ENCODE measurements at regions not wholly inside any gene's neighbourhood (a gene's known extent, or its start where the extent isn't known, plus 50 kb on each side); places are given as distances from the start of the nearest gene placed in this dataset.

DNA sequence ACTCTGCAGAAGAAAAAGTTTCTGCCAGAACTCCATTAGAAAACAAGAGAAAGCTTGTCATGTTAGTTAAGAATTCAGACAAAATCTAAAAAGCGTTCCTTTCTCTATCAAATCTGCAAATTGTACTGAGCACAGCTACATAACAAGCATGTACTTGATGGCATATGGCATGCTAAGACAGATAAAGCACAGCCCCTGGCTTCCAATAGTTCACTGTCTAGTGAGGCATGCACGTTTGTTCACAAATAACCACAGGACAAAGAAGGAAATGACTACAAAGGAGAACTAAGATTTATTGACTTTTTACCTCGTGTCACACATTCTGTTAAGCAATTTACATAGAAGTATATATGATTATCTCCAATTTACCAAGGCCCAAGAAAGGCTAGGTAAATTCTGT is 518.2 kb upstream of the TLE4 start:
- H3K79me2 ChIP-seq (ENCODE audit: insufficient read depth, low read depth): no peaks in the 10 kb centered on the region
- no peak overlapping the region for H2AFZ ChIP-seq (ENCODE audit: low read depth)
- TF ChIP-seq, protein P1, sequence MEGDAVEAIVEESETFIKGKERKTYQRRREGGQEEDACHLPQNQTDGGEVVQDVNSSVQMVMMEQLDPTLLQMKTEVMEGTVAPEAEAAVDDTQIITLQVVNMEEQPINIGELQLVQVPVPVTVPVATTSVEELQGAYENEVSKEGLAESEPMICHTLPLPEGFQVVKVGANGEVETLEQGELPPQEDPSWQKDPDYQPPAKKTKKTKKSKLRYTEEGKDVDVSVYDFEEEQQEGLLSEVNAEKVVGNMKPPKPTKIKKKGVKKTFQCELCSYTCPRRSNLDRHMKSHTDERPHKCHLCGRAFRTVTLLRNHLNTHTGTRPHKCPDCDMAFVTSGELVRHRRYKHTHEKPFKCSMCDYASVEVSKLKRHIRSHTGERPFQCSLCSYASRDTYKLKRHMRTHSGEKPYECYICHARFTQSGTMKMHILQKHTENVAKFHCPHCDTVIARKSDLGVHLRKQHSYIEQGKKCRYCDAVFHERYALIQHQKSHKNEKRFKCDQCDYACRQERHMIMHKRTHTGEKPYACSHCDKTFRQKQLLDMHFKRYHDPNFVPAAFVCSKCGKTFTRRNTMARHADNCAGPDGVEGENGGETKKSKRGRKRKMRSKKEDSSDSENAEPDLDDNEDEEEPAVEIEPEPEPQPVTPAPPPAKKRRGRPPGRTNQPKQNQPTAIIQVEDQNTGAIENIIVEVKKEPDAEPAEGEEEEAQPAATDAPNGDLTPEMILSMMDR (conservative IDR thresholded peaks at IDR 0.05; ENCODE audit: low read depth, low read length): no peak
- no peaks in the 10 kb centered on the region for H3K27me3 ChIP-seq (ENCODE audit: insufficient read depth, low read depth)
- H3K9ac ChIP-seq: no peak overlapping the region
- no peak overlapping the region for H3K4me3 ChIP-seq (IDR thresholded peaks at IDR 0.05; ENCODE audit: insufficient read depth, low read depth, low read length)
- no peak overlapping the region for H3K27ac ChIP-seq
- H3K36me3 ChIP-seq (ENCODE audit: insufficient read depth): no peaks in the 10 kb centered on the region
- H4K20me1 ChIP-seq (ENCODE audit: insufficient read depth): no peaks in the 10 kb centered on the region
- H3K4me1 ChIP-seq (ENCODE audit: low read depth, poor library complexity, severe bottlenecking): no peaks in the 10 kb centered on the region
- H3K4me2 ChIP-seq: no peak overlapping the region

DNA sequence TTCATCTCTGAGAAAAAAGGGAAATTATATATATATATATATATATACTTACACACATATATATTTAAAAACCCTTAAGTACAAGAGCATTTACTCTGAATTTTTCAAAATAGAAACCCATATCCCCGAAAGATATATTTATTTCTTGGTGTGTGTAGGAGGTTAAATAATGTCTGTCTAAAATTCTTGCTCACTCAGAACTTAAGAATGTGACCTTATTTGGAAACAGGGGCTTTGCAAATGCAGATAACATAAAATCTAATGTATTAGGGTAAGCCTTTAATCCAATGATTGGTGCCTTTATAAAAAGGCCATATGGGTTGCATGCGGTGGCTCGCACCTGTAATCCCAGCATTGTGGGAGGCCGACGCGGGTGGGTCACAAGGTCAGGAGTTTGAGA is 517.3 kb upstream of the TLE4 start:
- Histone ChIP-seq H3K4me1 (ENCODE audit: low read depth, poor library complexity, severe bottlenecking) (no peaks in the 10 kb centered on the region), H3K27me3 (ENCODE audit: insufficient read depth, low read depth) (no peaks in the 10 kb centered on the region), H3K36me3 (ENCODE audit: insufficient read depth) (no peaks in the 10 kb centered on the region), H3K9ac (no peak overlapping the region), H2AFZ (ENCODE audit: low read depth) (no peak overlapping the region), H4K20me1 (ENCODE audit: insufficient read depth) (no peaks in the 10 kb centered on the region), H3K4me3 (IDR thresholded peaks at IDR 0.05; ENCODE audit: insufficient read depth, low read depth, low read length) (no peak overlapping the region), H3K79me2 (ENCODE audit: insufficient read depth, low read depth) (no peaks in the 10 kb centered on the region), H3K27ac (no peak overlapping the region), H3K4me2 (no peak overlapping the region)
- TF ChIP-seq, protein P1 (conservative IDR thresholded peaks at IDR 0.05; ENCODE audit: low read depth, low read length): no peak

- no peak overlapping the region for H3K4me2 ChIP-seq
- no peaks in the 10 kb centered on the region for H3K36me3 ChIP-seq (ENCODE audit: insufficient read depth)
- no peak overlapping the region for H3K9ac ChIP-seq
- H3K79me2 ChIP-seq (ENCODE audit: insufficient read depth, low read depth): no peaks in the 10 kb centered on the region
- H3K27ac ChIP-seq: no peak overlapping the region
- TF ChIP-seq, protein P1 (conservative IDR thresholded peaks at IDR 0.05; ENCODE audit: low read depth, low read length): no peak
- no peak overlapping the region for H2AFZ ChIP-seq (ENCODE audit: low read depth)
- no peaks in the 10 kb centered on the region for H3K4me1 ChIP-seq (ENCODE audit: low read depth, poor library complexity, severe bottlenecking)
- H3K4me3 ChIP-seq (IDR thresholded peaks at IDR 0.05; ENCODE audit: insufficient read depth, low read depth, low read length): no peak overlapping the region
- no peaks in the 10 kb centered on the region for H3K27me3 ChIP-seq (ENCODE audit: insufficient read depth, low read depth)
- H4K20me1 ChIP-seq (ENCODE audit: insufficient read depth): no peaks in the 10 kb centered on the region
Observed at GRCh38 chr9:79056041-79056440, 515.7 kb upstream of the TLE4 start.

DNA sequence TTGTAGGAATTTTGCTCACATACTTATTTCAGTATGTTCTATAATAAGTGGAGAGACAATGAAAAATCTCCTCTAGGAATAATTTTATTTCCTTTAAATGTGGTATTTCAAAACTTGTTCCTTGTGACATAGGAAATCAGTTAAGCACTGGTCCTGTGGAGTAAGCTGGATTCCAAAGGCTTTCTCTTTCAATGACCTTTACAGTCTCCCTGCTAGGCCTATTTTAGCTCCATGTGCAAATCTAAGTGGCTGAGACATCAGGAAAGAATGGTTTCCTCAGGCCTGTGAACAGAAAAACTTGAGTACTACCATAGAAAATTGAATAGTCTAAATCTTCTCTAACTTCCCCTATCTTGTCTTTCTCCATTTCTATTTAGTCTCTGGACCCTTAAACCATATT is 514.2 kb upstream of the TLE4 start:
- Histone ChIP-seq H3K27me3 (ENCODE audit: insufficient read depth, low read depth) (no peaks in the 10 kb centered on the region), H3K27ac (no peak overlapping the region), H3K79me2 (ENCODE audit: insufficient read depth, low read depth) (no peaks in the 10 kb centered on the region), H3K4me2 (no peak overlapping the region), H3K4me3 (IDR thresholded peaks at IDR 0.05; ENCODE audit: insufficient read depth, low read depth, low read length) (no peak overlapping the region), H3K4me1 (ENCODE audit: low read depth, poor library complexity, severe bottlenecking) (no peaks in the 10 kb centered on the region), H2AFZ (ENCODE audit: low read depth) (no peak overlapping the region), H4K20me1 (ENCODE audit: insufficient read depth) (no peaks in the 10 kb centered on the region), H3K9ac (no peak overlapping the region), H3K36me3 (ENCODE audit: insufficient read depth) (no peaks in the 10 kb centered on the region)
- TF ChIP-seq, protein P1 (conservative IDR thresholded peaks at IDR 0.05; ENCODE audit: low read depth, low read length): no peak

- Histone ChIP-seq H4K20me1 (ENCODE audit: insufficient read depth) (no peaks in the 10 kb centered on the region), H3K79me2 (ENCODE audit: insufficient read depth, low read depth) (no peaks in the 10 kb centered on the region), H3K36me3 (ENCODE audit: insufficient read depth) (no peaks in the 10 kb centered on the region), H3K27me3 (ENCODE audit: insufficient read depth, low read depth) (no peaks in the 10 kb centered on the region), H3K4me3 (IDR thresholded peaks at IDR 0.05; ENCODE audit: insufficient read depth, low read depth, low read length) (no peak overlapping the region), H3K27ac (no peak overlapping the region), H3K4me1 (ENCODE audit: low read depth, poor library complexity, severe bottlenecking) (no peaks in the 10 kb centered on the region), H2AFZ (ENCODE audit: low read depth) (no peak overlapping the region), H3K9ac (no peak overlapping the region), H3K4me2 (no peak overlapping the region)
- TF ChIP-seq, protein P1 (conservative IDR thresholded peaks at IDR 0.05; ENCODE audit: low read depth, low read length): no peak
Observed at GRCh38 chr9:79060766-79061165, 511.0 kb upstream of the TLE4 start.

All from KMS-11 (cell line).